HepG2 (cell line): ENCODE measurements at regions not wholly inside any gene's neighbourhood (a gene's known extent, or its start where the extent isn't known, plus 50 kb on each side); places are given as distances from the start of the nearest gene placed in this dataset.

Experiments
- ATAC-seq: fragments of 200-7000 bp; cut with Tn5 transposase; 3 replicates; pipeline ENCODE4 v1.9.1; 2020; ENCODE audit warnings: mild to moderate bottlenecking, moderate library complexity
- BruUV-seq: library from RNA; stranded (reverse); fragments of 400-500 nt; replicated peaks from 2 replicates; lab custom pipeline; 2021; lab: Mats Ljungman, UMichigan
- CTCF ChIA-PET: fragments of 300-600 bp; formaldehyde crosslinking; extraction: SDS; loops from one replicate; lab custom pipeline; 2021; ENCODE audit warnings: low total read pairs, inconsistent platforms, low intra/inter-chr PET ratio; lab: Yijun Ruan, JAX
- POLR2A ChIA-PET: fragments of 350-600 bp; sonication (Branson Sonifier 250); formaldehyde crosslinking; loops from one replicate; lab custom pipeline; 2020; ENCODE audit warnings: antibody characterized with exemption, inconsistent platforms; lab: Yijun Ruan, JAX
- DNase-seq: peaks from one replicate; pipeline ENCODE4 v3.0.0-alpha.2; 2015; ENCODE audit warnings: low spot score
- FAIRE-seq: peaks from 3 replicates; lab custom pipeline; 2011; peaks lifted over from hg19 to GRCh38; lab: Jason Lieb, UNC
- H2AFZ ChIP-seq: one replicate; pipeline ENCODE4 v1.6.1; 2011; ENCODE audit warnings: low read length, inconsistent platforms
- H3K27ac ChIP-seq: fragments of 300-600 bp; 3 replicates; pipeline ENCODE4 v1.8.0; 2011; ENCODE audit warnings: mixed run types, mild to moderate bottlenecking, mixed read lengths, low read length, inconsistent platforms; ENCODE audit not compliant: insufficient read depth; ENCODE audit errors: extremely low read length
- H3K27me3 ChIP-seq, 2 experiments: fragments of 200-600 bp in 1 of 2; 2 replicates in 1 of 2; 3 replicates in 1 of 2; pipeline versions ENCODE4 v1.6.0 to v1.8.0; 2011; ENCODE audit warnings: low read length in 2 of 2, mild to moderate bottlenecking in 2 of 2, moderate library complexity in 2 of 2, inconsistent platforms in 1 of 2; ENCODE audit not compliant: insufficient read depth in 2 of 2, control insufficient read depth in 1 of 2
- H3K36me3 ChIP-seq, 2 experiments: fragments of 200-600 bp in 1 of 2; replicated peaks in 1 of 2; 2 replicates in 1 of 2; 3 replicates in 1 of 2; pipeline versions ENCODE4 v1.5.1 to v1.8.0; 2011; ENCODE audit warnings: low read length in 2 of 2, inconsistent platforms in 1 of 2; ENCODE audit not compliant: insufficient read depth in 2 of 2, control insufficient read depth in 1 of 2
- H3K4me1 ChIP-seq: 2 replicates; pipeline ENCODE4 v1.5.1; 2012; ENCODE audit warnings: low read length, inconsistent platforms; ENCODE audit not compliant: insufficient read depth
- H3K4me2 ChIP-seq: 2 replicates; pipeline ENCODE4 v1.6.0; 2011; ENCODE audit warnings: low read depth, low read length, inconsistent platforms
- H3K4me3 ChIP-seq, 3 experiments: fragments of 200-600 bp in 1 of 3; sonication (generic), shearing (Covaris generic) in 1 of 3; replicated peaks in 1 of 3; 2 replicates each; pipeline ENCODE4 v1.5.1; 2011 to 2016; ENCODE audit warnings: low read length in 3 of 3, inconsistent platforms in 2 of 3, low read depth in 2 of 3, mild to moderate bottlenecking in 2 of 3, control low read depth in 1 of 3, mixed read lengths in 1 of 3; ENCODE audit not compliant: insufficient read depth in 1 of 3
- H3K79me2 ChIP-seq: one replicate; pipeline ENCODE4 v1.6.1; 2011; ENCODE audit warnings: low read length, inconsistent platforms; ENCODE audit not compliant: insufficient read depth
- H3K9ac ChIP-seq: 2 replicates; pipeline ENCODE4 v1.6.0; 2011; ENCODE audit warnings: mild to moderate bottlenecking, low read depth, low read length, inconsistent platforms; ENCODE audit not compliant: insufficient read depth
- H3K9me3 ChIP-seq: 2 replicates; pipeline ENCODE4 v1.5.1; 2012; ENCODE audit warnings: mild to moderate bottlenecking, low read length
- H4K20me1 ChIP-seq: 2 replicates; pipeline ENCODE4 v1.6.0; 2011; ENCODE audit warnings: inconsistent platforms, mild to moderate bottlenecking, low read length, moderate library complexity; ENCODE audit not compliant: insufficient read depth
- ATF7-NPFF ChIP-seq: sonication (generic); formaldehyde crosslinking; IDR thresholded peaks from 2 replicates; pipeline ENCODE4 v1.8.1; 2023; ENCODE audit warnings: mild to moderate bottlenecking, low read depth, missing genetic modification reagents, moderate library complexity
- CEBPZ ChIP-seq: IDR thresholded peaks from 2 replicates; pipeline ENCODE4 v1.6.1; 2012; ENCODE audit warnings: low read length, improper control_type of control experiment
- CENPBD1 ChIP-seq: sonication (generic); formaldehyde crosslinking; IDR thresholded peaks from 2 replicates; pipeline ENCODE4 v1.8.0; 2022; ENCODE audit warnings: missing genetic modification reagents, low read depth, mild to moderate bottlenecking, borderline replicate concordance
- E2F5 ChIP-seq: sonication (generic); formaldehyde crosslinking; conservative IDR thresholded peaks from 2 replicates; pipeline ENCODE4 v1.4.0; 2020; ENCODE audit warnings: missing genetic modification reagents
- FIP1L1 ChIP-seq: fragments of 200-400 bp; formaldehyde crosslinking; IDR thresholded peaks from 2 replicates; pipeline ENCODE4 v1.6.1; 2018; ENCODE audit warnings: low read depth, mild to moderate bottlenecking, low read length, moderate library complexity, borderline replicate concordance; ENCODE audit not compliant: insufficient read depth
- HOXA9 ChIP-seq: sonication (generic); formaldehyde crosslinking; IDR thresholded peaks from 2 replicates; pipeline ENCODE4 v1.8.1; 2022; ENCODE audit warnings: missing genetic modification reagents, mild to moderate bottlenecking, moderate library complexity, borderline replicate concordance
- IRX3 ChIP-seq: sonication (generic); formaldehyde crosslinking; IDR thresholded peaks from 2 replicates; pipeline ENCODE4 v1.8.1; 2023; ENCODE audit warnings: mild to moderate bottlenecking, low read depth, missing genetic modification reagents, borderline replicate concordance
- KDM3A ChIP-seq: IDR thresholded peaks from 2 replicates; pipeline ENCODE4 v1.6.1; 2018; ENCODE audit warnings: low read depth, missing compliant biosample characterization
- MBD4 ChIP-seq: IDR thresholded peaks from 2 replicates; pipeline ENCODE4 v1.6.1; 2012; ENCODE audit warnings: low read length, inconsistent platforms, borderline replicate concordance
- NAIF1 ChIP-seq: sonication (generic); formaldehyde crosslinking; IDR thresholded peaks from 2 replicates; pipeline ENCODE4 v1.5.0; 2020; ENCODE audit warnings: mild to moderate bottlenecking, missing genetic modification reagents, borderline replicate concordance
- SP4 ChIP-seq: sonication (generic); formaldehyde crosslinking; IDR thresholded peaks from 2 replicates; pipeline ENCODE4 v1.8.1; 2023; ENCODE audit warnings: mild to moderate bottlenecking, missing genetic modification reagents
- TEAD3 ChIP-seq: optimal IDR thresholded peaks from 2 replicates; pipeline ENCODE3; 2016; ENCODE audit warnings: borderline replicate concordance
- ZFP1 ChIP-seq: IDR thresholded peaks from 2 replicates; pipeline ENCODE4 v1.6.1; 2016
- ZNF839 ChIP-seq: sonication (generic); formaldehyde crosslinking; IDR thresholded peaks from 2 replicates; pipeline ENCODE4 v1.4.0; 2020; ENCODE audit warnings: missing genetic modification reagents, mild to moderate bottlenecking, borderline replicate concordance
- WGBS: methylation state at CpG from one replicate; pipeline ENCODE4 v1.1.6; 2017; ENCODE audit warnings: low lambda C conversion rate; 5-methylcytosine and 5-hydroxymethylcytosine counted together
- in situ Hi-C: cut with HindIII; loops from 2 replicates; pipeline ENCODE4 v1.10.0; 2017; ENCODE audit warnings: low pct_unique_long_range_greater_than_20kb; ENCODE audit not compliant: extremely low pct_ligation_motif_present
- intact Hi-C: fragments of 100-400 bp; cut with micrococcal nuclease; formaldehyde crosslinking; loops from one replicate; pipeline ENCODE4 v1.10.0; 2022; ENCODE audit not compliant: unreplicated experiment

GRCh38 chr2:35063836-35064235, 1291.7 kb upstream of the CRIM1 start:
- Histone ChIP-seq H3K27me3 (no peaks in the 10 kb centered on the region), H2AFZ (no peak overlapping the region), H3K9ac (no peak overlapping the region), H3K9me3 (peaks cover 47% of the 10 kb centered on the region), H4K20me1 (no peaks in the 10 kb centered on the region), H3K79me2 (no peaks in the 10 kb centered on the region), H3K4me3 (no peak overlapping the region), H3K27ac (no peak overlapping the region), H3K4me2 (no peak overlapping the region), H3K36me3 (no peaks in the 10 kb centered on the region), H3K4me1 (no peaks in the 10 kb centered on the region)
- DNase-seq (no peak), ATAC-seq (no peak)
- no TSS peak for BruUV-seq
- in situ Hi-C loops (no loop called here), intact Hi-C loops (no loop called here)
- POLR2A ChIA-PET = no interaction called here
- under 1% methylated on average over 5 of the region's 5 CpGs for WGBS
- TF ChIP-seq MBD4 (no peak), KDM3A (CRISPR knock-in tag) (no peak), ATF7-NPFF (CRISPR knock-in tag) (no peak), CEBPZ (no peak), CENPBD1 (CRISPR knock-in tag) (no peak), NAIF1 (CRISPR knock-in tag) (no peak), ZNF839 (CRISPR knock-in tag) (no peak), TEAD3 (CRISPR knock-in tag) (no peak), HOXA9 (no peak), IRX3 (no peak), FIP1L1 (no peak), SP4 (CRISPR knock-in tag) (no peak), E2F5 (CRISPR knock-in tag) (no peak), ZFP1 (CRISPR knock-in tag) (no peak)
- TF ChIP-seq, all 625 proteins: peak for 0
- no peak for FAIRE-seq
- CTCF ChIA-PET = no interaction called here
